ENCODE measurements at regions not wholly inside any gene's neighbourhood (a gene's known extent, or its start where the extent isn't known, plus 50 kb on each side); places are given as distances from the start of the nearest gene placed in this dataset.
"Not testable (repeated sequence)": the region's sequence is repeated elsewhere in the genome, so short reads cannot be mapped to it uniquely, and the experiment has no call there.

- H3K4me3 ChIP-seq (ENCODE audit: low read length) = no peak overlapping the region
- H3K4me1 ChIP-seq (ENCODE audit: insufficient read depth, low read length) = peaks cover 32% of the 10 kb centered on the region
- H3K9me3 ChIP-seq (ENCODE audit: low read depth, low read length) = no peaks in the 10 kb centered on the region
- H3K27me3 ChIP-seq (ENCODE audit: insufficient read depth, low read length) = no peaks in the 10 kb centered on the region
These were observed 80.2 kb upstream of the C15orf39 start for GRCh38 chr15:75121491-75121890.

DNA sequence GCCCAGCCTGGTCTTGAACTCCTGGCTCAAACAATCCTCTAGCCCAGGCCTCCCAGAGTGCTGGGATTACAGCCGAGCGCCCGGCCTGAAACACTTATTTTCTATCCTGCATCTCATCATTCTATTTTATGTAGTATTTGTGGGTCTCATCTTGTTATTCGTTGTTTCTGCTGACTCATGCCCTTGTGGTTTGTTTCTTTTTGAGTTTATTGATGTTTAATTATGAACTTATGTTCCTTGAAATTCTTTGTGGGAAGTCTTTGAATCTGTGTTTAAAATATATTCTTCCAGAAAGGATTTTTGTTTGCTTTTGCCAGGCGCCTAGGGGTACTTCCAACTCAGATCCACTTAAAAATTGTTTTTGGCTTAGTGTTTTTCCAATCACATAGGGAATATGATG is 78.3 kb upstream of the C15orf39 start:
- no peaks in the 10 kb centered on the region for H3K9me3 ChIP-seq (ENCODE audit: low read depth, low read length)
- peaks cover 51% of the 10 kb centered on the region for H3K4me1 ChIP-seq (ENCODE audit: insufficient read depth, low read length)
- H3K4me3 ChIP-seq (ENCODE audit: low read length) = no peak overlapping the region
- no peaks in the 10 kb centered on the region for H3K27me3 ChIP-seq (ENCODE audit: insufficient read depth, low read length)

DNA sequence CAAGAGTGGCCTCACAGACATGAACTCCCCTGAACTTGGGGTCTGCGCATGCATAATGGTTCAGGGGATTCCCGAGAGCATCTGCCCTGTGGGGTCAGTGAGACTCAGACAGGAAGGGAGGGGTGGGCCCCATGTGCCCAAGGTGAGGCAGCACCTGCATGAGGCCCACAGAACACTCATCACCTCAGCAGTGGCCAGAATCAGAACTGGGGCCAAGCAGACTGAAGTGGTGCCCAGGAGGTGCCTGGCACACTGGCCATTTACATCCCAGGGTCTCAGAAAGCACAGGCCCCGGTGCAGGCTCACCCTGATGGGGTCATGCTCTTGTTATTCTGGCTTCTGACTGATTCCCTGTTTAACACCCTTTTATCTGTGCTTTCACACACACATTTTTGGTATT is 77.4 kb upstream of the C15orf39 start:
- peaks cover 60% of the 10 kb centered on the region for H3K4me1 ChIP-seq (ENCODE audit: insufficient read depth, low read length)
- not testable (repeated sequence) for H3K4me3 ChIP-seq (ENCODE audit: low read length); H3K27me3 ChIP-seq (ENCODE audit: insufficient read depth, low read length); H3K9me3 ChIP-seq (ENCODE audit: low read depth, low read length)

- Histone ChIP-seq H3K4me3 (ENCODE audit: low read length) (no peak overlapping the region), H3K4me1 (ENCODE audit: insufficient read depth, low read length) (peaks cover 76% of the 10 kb centered on the region), H3K9me3 (ENCODE audit: low read depth, low read length) (no peaks in the 10 kb centered on the region), H3K27me3 (ENCODE audit: insufficient read depth, low read length) (no peaks in the 10 kb centered on the region)
These were observed 75.7 kb upstream of the C15orf39 start for GRCh38 chr15:75125935-75126334.

GRCh38 chr15:75126864-75127580 is 74.7 kb upstream of the C15orf39 start:
- peaks cover 87% of the 10 kb centered on the region for H3K4me1 ChIP-seq (ENCODE audit: insufficient read depth, low read length)
- H3K27me3 ChIP-seq (ENCODE audit: insufficient read depth, low read length) = no peaks in the 10 kb centered on the region
- no peak overlapping the region for H3K4me3 ChIP-seq (ENCODE audit: low read length)
- no peaks in the 10 kb centered on the region for H3K9me3 ChIP-seq (ENCODE audit: low read depth, low read length)

- no peak overlapping the region for H3K4me3 ChIP-seq (ENCODE audit: low read length)
- H3K9me3 ChIP-seq (ENCODE audit: low read depth, low read length) = no peaks in the 10 kb centered on the region
- H3K4me1 ChIP-seq (ENCODE audit: insufficient read depth, low read length) = peaks cover 78% of the 10 kb centered on the region
- H3K27me3 ChIP-seq (ENCODE audit: insufficient read depth, low read length) = no peaks in the 10 kb centered on the region
These were observed 71.9 kb upstream of the C15orf39 start for GRCh38 chr15:75129788-75130187.

- Histone ChIP-seq H3K9me3 (ENCODE audit: low read depth, low read length) (no peaks in the 10 kb centered on the region), H3K4me3 (ENCODE audit: low read length) (no peak overlapping the region), H3K4me1 (ENCODE audit: insufficient read depth, low read length) (peaks cover 70% of the 10 kb centered on the region), H3K27me3 (ENCODE audit: insufficient read depth, low read length) (no peaks in the 10 kb centered on the region)
These were observed 70.4 kb upstream of the C15orf39 start for GRCh38 chr15:75131269-75131643.

- Histone ChIP-seq H3K27me3 (ENCODE audit: insufficient read depth, low read length) (no peaks in the 10 kb centered on the region), H3K4me3 (ENCODE audit: low read length) (no peak overlapping the region), H3K9me3 (ENCODE audit: low read depth, low read length) (no peaks in the 10 kb centered on the region), H3K4me1 (ENCODE audit: insufficient read depth, low read length) (peaks cover 47% of the 10 kb centered on the region)
These were observed 66.9 kb upstream of the C15orf39 start for GRCh38 chr15:75134748-75135147.

GRCh38 chr15:75136118-75136517 is 65.6 kb upstream of the C15orf39 start:
- Histone ChIP-seq H3K27me3 (ENCODE audit: insufficient read depth, low read length) (no peaks in the 10 kb centered on the region), H3K4me3 (ENCODE audit: low read length) (no peak overlapping the region), H3K9me3 (ENCODE audit: low read depth, low read length) (no peaks in the 10 kb centered on the region), H3K4me1 (ENCODE audit: insufficient read depth, low read length) (peaks cover 33% of the 10 kb centered on the region)

GRCh38 chr15:75136758-75137157 is 64.9 kb upstream of the C15orf39 start:
- no peak overlapping the region for H3K4me3 ChIP-seq (ENCODE audit: low read length)
- H3K9me3 ChIP-seq (ENCODE audit: low read depth, low read length) = no peaks in the 10 kb centered on the region
- no peaks in the 10 kb centered on the region for H3K27me3 ChIP-seq (ENCODE audit: insufficient read depth, low read length)
- H3K4me1 ChIP-seq (ENCODE audit: insufficient read depth, low read length) = peaks cover 27% of the 10 kb centered on the region

- no peak overlapping the region for H3K4me3 ChIP-seq (ENCODE audit: low read length)
- peaks cover 13% of the 10 kb centered on the region for H3K9me3 ChIP-seq (ENCODE audit: low read depth, low read length)
- no peaks in the 10 kb centered on the region for H3K27me3 ChIP-seq (ENCODE audit: insufficient read depth, low read length)
- H3K4me1 ChIP-seq (ENCODE audit: insufficient read depth, low read length) = peaks cover 17% of the 10 kb centered on the region
These were observed 63.4 kb upstream of the C15orf39 start for GRCh38 chr15:75138016-75138999.

DNA sequence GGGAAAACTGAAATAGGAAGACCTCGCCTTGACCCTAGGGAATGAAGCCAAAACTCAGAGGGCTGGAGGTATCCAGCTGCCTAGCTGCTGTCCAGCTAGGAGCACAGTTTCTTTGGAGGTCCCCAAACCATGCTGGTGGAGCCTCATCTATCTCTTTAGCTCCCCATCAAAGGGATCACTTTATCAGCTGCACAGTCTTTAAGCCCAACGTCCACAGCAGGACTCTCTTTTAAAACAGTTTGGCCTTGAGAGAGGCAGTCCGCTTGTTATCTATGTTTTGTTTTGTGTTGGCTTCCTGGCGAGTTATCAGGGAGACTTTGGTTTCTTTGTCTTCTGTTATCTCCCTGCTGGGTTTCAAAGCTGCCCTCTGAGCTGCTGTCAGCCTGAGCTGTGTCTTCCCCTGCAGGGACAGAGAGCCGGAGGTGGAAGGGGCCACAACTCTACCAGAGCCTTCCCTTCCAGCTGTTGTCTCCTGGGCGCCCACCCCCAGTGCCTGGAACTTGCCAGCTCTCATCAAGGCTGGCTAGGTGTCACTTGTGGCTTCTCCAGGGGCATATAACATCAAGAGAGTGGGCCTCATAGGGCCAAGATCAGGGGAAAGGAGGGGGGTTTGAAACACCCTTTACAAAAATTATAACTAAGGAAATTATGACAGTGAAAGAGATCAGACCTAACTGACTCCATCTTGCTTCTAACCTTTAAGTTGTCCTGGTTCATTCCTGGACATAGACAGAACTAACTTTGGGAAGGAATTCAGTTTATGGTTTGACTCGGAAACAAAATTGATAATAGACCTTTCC is 61.4 kb upstream of the C15orf39 start:
- Histone ChIP-seq H3K4me3 (ENCODE audit: low read length) (no peak overlapping the region), H3K4me1 (ENCODE audit: insufficient read depth, low read length) (peaks cover 17% of the 10 kb centered on the region), H3K9me3 (ENCODE audit: low read depth, low read length) (peaks cover 22% of the 10 kb centered on the region), H3K27me3 (ENCODE audit: insufficient read depth, low read length) (no peaks in the 10 kb centered on the region)

DNA sequence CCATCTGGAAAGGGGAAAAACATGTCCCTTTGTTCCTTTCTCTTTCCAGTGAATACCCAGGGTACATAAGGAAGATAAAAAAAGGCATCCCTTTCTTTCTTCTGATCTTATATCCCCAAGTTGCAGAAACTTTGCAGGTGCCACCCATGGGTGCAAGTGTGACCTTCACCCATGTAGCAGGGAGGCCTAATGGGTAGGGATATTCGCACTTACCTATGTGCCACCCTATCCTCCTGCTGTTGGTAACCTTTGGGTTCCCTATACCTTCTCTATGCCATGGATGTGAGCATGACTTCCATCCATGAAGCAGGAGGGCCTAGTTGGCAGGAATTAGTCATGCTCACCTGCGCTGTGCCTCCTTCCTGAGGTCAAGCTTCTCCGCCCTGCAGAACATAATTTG is 59.2 kb upstream of the C15orf39 start:
- no peaks in the 10 kb centered on the region for H3K27me3 ChIP-seq (ENCODE audit: insufficient read depth, low read length)
- no peak overlapping the region for H3K4me3 ChIP-seq (ENCODE audit: low read length)
- H3K4me1 ChIP-seq (ENCODE audit: insufficient read depth, low read length) = no peaks in the 10 kb centered on the region
- H3K9me3 ChIP-seq (ENCODE audit: low read depth, low read length) = peaks cover 22% of the 10 kb centered on the region

DNA sequence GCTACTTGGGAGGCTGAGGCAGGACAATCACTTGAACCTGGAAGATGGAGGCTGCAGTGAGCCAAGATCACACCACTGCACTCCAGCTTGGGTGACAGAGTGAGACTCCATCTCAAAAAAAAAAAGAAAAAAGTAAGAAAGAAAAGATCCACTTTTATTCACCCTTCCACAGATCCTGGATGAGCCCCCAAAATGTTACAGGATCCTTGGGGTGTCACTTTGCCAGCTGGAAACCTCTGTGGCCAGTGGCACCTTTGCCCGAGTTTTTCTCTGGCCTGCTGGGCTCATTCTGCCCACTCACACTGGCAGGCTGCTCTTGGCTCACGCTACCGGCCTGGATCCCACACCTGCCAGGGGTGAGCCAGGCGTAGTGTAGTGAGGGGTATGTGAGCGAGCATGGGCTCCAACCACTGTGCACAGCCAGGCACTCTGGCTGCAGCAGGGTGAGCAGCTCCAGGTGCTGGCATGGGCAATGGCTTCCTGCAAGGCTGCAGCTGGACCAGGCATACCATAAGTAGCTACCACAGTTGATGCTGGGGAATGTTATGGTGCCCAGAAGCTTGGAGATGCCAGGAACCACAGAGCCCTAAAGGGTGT is 57.8 kb upstream of the C15orf39 start:
- Histone ChIP-seq H3K9me3 (ENCODE audit: low read depth, low read length) (peaks cover 22% of the 10 kb centered on the region), H3K27me3 (ENCODE audit: insufficient read depth, low read length) (no peaks in the 10 kb centered on the region), H3K4me1 (ENCODE audit: insufficient read depth, low read length) (no peaks in the 10 kb centered on the region), H3K4me3 (ENCODE audit: low read length) (no peak overlapping the region)
